C4-2B (cell line): ENCODE measurements at regions not wholly inside any gene's neighbourhood (a gene's known extent, or its start where the extent isn't known, plus 50 kb on each side); places are given as distances from the start of the nearest gene placed in this dataset.
"Not testable (repeated sequence)": the region's sequence is repeated elsewhere in the genome, so short reads cannot be mapped to it uniquely, and the experiment has no call there.

ENCODE experiments used
- H3K27ac ChIP-seq: fragments of 450-650 bp; 2 replicates; pipeline ENCODE4 v1.5.1; 2017
- ZFX ChIP-seq: fragments of 450-650 bp; IDR thresholded peaks from 2 replicates; pipeline ENCODE4 v1.6.1; 2017
- TF ChIP-seq, protein P1 (sequence below): fragments of 450-650 bp; conservative IDR thresholded peaks from 2 replicates; pipeline ENCODE4 v1.5.1; 2017; ENCODE audit warnings: mild to moderate bottlenecking

DNA sequence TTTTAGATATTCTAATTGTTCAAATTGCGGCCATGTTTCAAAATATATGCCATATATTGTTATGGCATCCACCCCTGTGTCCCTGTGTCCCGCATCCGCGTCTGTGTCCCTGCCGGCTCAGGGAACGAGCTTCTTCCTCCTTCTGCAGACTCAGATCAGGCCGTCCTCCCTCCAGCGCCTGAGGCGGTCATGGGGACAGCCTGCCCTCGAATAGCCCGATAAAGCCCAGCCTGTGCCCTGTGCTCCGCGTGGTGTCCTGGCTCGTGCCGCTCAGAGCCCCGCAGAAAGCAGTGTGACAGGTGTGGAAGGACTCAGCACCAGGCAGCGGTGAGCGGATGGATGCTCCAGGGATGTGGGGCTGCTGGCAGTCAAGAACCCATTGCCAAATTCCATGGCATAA, 663.4 kb upstream of the DEFB115 start:
- TF ChIP-seq, protein P1, sequence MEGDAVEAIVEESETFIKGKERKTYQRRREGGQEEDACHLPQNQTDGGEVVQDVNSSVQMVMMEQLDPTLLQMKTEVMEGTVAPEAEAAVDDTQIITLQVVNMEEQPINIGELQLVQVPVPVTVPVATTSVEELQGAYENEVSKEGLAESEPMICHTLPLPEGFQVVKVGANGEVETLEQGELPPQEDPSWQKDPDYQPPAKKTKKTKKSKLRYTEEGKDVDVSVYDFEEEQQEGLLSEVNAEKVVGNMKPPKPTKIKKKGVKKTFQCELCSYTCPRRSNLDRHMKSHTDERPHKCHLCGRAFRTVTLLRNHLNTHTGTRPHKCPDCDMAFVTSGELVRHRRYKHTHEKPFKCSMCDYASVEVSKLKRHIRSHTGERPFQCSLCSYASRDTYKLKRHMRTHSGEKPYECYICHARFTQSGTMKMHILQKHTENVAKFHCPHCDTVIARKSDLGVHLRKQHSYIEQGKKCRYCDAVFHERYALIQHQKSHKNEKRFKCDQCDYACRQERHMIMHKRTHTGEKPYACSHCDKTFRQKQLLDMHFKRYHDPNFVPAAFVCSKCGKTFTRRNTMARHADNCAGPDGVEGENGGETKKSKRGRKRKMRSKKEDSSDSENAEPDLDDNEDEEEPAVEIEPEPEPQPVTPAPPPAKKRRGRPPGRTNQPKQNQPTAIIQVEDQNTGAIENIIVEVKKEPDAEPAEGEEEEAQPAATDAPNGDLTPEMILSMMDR, result no peak
- no peak for TF ChIP-seq ZFX
- H3K27ac ChIP-seq, result no peak overlapping the region

DNA sequence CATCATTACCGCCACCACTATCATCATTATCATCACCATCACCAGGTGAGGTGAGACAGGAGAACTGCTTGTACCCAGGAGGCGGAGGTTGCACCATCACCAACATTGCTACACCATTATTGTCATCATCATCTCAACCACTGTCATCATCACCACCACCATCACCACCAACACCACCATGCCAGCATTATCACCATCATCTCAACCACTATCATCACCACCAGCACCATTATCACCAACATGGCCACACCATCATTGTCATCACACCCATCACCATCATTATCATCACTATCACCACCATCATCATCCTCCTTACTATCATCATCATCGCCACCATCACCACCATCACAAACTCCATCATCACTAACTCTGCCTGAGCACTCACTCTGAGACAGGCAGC, 661.8 kb upstream of the DEFB115 start:
- TF ChIP-seq, protein P1, result no peak
- no peak for TF ChIP-seq ZFX
- H3K27ac ChIP-seq, result no peak overlapping the region; the same call in 1 of the 2 replicates

DNA sequence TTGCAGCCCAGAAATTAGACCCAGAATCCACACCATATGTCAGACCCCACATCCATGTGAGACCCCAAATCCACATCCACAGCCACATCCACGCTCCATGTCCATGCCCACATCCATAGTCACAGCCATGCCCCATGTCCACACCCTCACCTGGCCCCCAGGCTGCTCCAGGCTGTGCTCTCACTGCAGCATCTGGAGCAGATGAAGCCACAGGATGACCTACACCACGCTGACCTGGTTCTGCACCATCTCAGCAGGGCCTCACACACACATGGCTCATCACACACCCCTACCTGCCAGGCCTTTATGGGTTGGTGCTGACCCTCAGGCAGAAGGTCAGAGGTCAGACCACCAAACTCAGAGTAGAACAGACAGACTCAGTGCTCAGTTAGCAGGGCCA, 660.0 kb upstream of the DEFB115 start:
- not testable (repeated sequence) for H3K27ac ChIP-seq

DNA sequence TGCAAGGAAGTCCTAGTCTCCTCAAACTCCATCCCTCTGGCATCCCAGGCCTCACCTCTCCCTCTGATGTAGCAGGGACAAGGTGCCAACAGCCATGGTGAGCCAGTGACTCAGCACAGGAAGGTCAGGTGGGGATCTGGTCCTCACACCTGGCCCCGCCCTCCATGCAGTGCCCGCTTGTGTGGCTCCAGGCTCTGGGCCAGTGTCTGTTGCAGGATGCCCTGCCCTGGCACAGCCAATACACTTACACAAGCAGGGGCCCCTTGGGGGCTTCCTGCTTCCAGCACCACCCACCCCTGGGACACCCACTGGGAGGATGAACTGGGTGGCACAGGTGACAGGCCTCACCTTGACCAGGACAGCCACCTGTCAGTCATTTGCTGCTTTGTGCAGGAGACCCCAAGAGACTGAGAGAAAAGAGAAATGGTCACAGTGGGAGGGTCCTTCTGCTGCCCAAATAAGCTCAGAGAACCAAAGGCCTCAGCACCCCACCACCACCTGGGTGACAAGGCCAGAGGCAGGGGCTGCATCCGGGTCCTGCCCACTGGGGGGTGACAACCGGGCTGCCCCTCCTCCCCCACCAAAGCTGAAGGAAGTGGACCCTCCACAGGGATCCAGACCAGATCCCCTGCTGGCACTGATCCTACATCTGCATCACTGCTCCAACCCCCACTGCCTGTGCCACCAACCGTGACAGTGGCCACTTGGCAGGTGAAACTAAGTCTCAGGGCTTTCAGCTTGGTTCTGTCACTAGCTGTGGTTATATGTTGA, 658.8 kb upstream of the DEFB115 start:
- no peak for TF ChIP-seq ZFX
- TF ChIP-seq, protein P1, result no peak
- no peak overlapping the region for H3K27ac ChIP-seq

DNA sequence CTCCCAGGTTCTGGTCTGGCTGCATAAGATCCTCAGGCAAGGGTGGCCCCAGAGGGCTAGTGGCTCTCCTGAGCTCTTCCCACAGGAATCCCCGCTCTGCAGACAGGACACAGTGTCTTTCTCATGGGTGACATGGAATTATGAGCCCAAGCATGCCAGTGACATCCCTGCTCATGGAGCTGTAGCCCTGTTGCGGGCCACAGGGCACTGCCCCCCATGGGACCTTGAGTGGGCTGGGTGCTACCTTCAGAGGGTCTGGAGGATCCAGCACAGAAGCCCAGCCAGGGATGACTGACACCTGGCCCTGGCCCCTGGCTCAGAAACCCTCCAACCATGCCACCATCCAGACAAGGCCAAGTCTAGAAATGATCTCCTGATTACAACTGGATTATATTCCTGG, 657.5 kb upstream of the DEFB115 start:
- TF ChIP-seq, protein P1, result no peak
- TF ChIP-seq ZFX, result no peak
- no peak overlapping the region for H3K27ac ChIP-seq

DNA sequence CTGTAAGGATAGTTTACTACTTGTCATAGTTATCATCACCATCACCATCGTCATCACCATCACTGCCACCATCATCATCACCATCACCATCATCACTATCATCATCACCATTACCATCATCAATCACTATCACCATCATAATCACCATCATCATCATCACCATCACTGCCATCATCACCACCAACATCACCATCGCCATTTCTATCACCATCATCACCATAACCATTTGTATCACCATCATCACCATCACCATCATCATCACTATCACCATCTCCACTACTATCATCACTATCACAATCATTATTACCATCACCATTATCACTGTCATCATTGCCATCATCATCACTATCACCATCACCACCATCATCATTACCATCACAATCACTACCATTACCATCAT, 655.5 kb upstream of the DEFB115 start:
- TF ChIP-seq ZFX, result no peak
- TF ChIP-seq, protein P1, result no peak
- H3K27ac ChIP-seq, result no peak overlapping the region

DNA sequence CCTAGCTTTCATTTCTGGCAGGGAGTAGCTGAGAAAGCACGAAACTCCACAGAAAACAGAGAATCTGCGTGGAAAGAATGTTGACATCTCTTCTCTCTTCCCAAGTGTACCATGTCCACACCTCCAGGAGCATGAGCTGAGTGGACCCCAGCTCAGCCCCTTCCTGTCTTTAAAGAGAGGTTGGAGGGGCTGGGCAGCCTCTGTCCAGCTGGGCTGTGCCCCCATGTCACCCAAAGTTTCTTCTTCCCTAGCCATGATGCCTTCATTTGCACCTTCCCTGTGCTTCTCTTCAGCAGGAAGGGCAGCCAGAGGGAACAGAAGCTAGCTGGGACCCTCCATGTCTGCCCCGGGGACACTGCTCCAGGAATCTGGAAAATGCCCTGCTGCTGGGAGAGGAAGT, 655.0 kb upstream of the DEFB115 start:
- H3K27ac ChIP-seq, result no peak overlapping the region
- TF ChIP-seq ZFX, result no peak
- TF ChIP-seq, protein P1, result no peak

DNA sequence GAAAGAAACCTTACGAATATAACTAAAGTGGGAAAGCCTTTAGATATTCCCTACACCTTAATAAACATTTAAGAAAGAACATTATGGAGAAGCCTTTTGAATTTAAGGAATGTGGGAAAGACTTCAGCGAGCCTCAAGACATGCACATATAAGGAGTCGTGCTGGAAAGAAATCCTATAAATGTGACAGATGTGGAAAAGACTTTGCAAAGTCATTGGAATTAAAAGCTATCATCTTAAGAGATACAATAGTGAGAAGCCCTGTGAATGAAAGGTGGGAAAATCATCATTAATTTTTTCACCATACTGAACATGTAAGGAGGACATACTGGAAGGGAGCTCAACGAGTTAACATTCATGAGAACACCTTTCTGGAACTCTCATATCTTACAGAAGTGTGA, 650.5 kb upstream of the DEFB115 start:
- no peak for TF ChIP-seq ZFX
- TF ChIP-seq, protein P1, result no peak
- no peak overlapping the region for H3K27ac ChIP-seq
